Ascending aorta (tissue), 2 donors: ENCODE measurements at regions not wholly inside any gene's neighbourhood (a gene's known extent, or its start where the extent isn't known, plus 50 kb on each side); places are given as distances from the start of the nearest gene placed in this dataset.

ENCODE experiments used
- DNase-seq, 2 donors: peaks; one replicate each; pipeline ENCODE4 v3.0.0-alpha.2; 2019; ENCODE audit warnings: low spot score in 2 of 2
- H3K27ac ChIP-seq, 2 donors: fragments of 200-600 bp; sonication (generic); one replicate each; pipeline ENCODE4 v1.5.1; 2016 to 2017; ENCODE audit warnings: mild to moderate bottlenecking in 1 of 2
- H3K27me3 ChIP-seq: fragments of 200-600 bp; sonication (generic); one replicate; pipeline ENCODE4 v1.5.1; 2017
- H3K36me3 ChIP-seq, 2 donors: fragments of 200-600 bp; sonication (generic); one replicate each; pipeline ENCODE4 v1.5.1; 2016
- H3K4me1 ChIP-seq, 2 donors: fragments of 200-600 bp; sonication (generic); one replicate each; pipeline ENCODE4 v1.5.1; 2016 to 2017; ENCODE audit warnings: mild to moderate bottlenecking in 1 of 2
- H3K4me3 ChIP-seq, 2 donors: fragments of 200-600 bp; sonication (generic); one replicate each; pipeline ENCODE4 v1.5.1; 2016 to 2017; ENCODE audit warnings: mild to moderate bottlenecking in 1 of 2
- H3K9me3 ChIP-seq, 2 donors: fragments of 200-600 bp; sonication (generic); one replicate each; pipeline ENCODE4 v1.5.1; 2016
- intact Hi-C: fragments of 100-400 bp; cut with DNase I; formaldehyde crosslinking; loops from one replicate; pipeline ENCODE4 v1.15.1; 2023
- TF ChIP-seq, protein P1 (sequence below), 3 experiments: fragments of 200-600 bp in 2 of 3; fragments of 450-650 bp in 1 of 3; sonication (generic) in 2 of 3; IDR thresholded peaks; one replicate each; pipeline ENCODE4 v1.5.1; 2016 to 2019; ENCODE audit warnings: antibody characterized with exemption in 3 of 3, mild to moderate bottlenecking in 1 of 3, moderate library complexity in 1 of 3

DNA sequence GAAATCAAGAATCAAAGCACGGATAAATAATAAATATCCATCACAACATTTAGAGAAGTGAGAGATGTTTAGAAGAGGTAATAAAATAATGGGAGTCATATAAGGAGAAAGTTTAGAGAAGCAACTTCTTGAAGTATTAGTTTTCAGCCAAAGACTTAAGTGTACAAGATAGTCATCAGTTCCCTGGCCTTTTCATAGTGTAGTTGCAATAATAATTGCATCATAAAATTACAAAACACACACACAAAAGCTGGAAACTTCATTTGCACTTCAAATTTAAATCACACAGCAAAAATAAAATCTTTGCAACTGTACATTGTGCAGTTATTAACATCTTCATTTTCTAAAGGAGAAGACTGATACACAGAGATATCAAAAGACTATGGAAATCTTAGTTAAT lies 319.1 kb upstream of the RGMB start:
- no peak overlapping the region for H3K4me3 ChIP-seq
- no peaks in the 10 kb centered on the region for H3K36me3 ChIP-seq
- no peaks in the 10 kb centered on the region for H3K4me1 ChIP-seq
- DNase-seq, result no peak
- no peaks in the 10 kb centered on the region for H3K9me3 ChIP-seq
- no peak overlapping the region for H3K27ac ChIP-seq
- intact Hi-C loops, result no loop called here
- TF ChIP-seq, protein P1, sequence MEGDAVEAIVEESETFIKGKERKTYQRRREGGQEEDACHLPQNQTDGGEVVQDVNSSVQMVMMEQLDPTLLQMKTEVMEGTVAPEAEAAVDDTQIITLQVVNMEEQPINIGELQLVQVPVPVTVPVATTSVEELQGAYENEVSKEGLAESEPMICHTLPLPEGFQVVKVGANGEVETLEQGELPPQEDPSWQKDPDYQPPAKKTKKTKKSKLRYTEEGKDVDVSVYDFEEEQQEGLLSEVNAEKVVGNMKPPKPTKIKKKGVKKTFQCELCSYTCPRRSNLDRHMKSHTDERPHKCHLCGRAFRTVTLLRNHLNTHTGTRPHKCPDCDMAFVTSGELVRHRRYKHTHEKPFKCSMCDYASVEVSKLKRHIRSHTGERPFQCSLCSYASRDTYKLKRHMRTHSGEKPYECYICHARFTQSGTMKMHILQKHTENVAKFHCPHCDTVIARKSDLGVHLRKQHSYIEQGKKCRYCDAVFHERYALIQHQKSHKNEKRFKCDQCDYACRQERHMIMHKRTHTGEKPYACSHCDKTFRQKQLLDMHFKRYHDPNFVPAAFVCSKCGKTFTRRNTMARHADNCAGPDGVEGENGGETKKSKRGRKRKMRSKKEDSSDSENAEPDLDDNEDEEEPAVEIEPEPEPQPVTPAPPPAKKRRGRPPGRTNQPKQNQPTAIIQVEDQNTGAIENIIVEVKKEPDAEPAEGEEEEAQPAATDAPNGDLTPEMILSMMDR (IDR thresholded peaks at IDR 0.05), result no peak
- H3K27me3 ChIP-seq, result no peaks in the 10 kb centered on the region

DNA sequence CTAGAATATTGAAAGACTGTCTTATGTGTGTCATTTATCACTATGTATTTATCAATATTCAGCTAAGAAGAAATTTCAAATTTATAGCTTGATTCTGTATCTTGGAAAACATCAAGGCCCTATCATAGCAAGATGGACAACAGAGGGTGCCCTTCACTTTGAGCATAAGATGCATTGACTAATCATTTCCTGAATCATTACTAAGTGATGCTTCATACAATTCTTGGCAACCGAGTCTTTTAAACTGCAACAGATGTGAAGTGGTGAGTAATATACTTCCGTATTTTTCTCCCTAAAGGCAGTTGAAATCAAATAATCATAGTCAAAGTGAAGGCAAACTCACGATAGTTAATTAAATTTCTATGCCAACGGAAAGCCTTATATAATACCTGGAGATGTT lies 318.6 kb upstream of the RGMB start:
- H3K4me1 ChIP-seq, result no peaks in the 10 kb centered on the region
- no peaks in the 10 kb centered on the region for H3K36me3 ChIP-seq
- no peaks in the 10 kb centered on the region for H3K9me3 ChIP-seq
- DNase-seq, result no peak
- no peaks in the 10 kb centered on the region for H3K27me3 ChIP-seq
- intact Hi-C loops, result no loop called here
- TF ChIP-seq, protein P1 (IDR thresholded peaks at IDR 0.05), result no peak
- H3K27ac ChIP-seq, result no peak overlapping the region
- H3K4me3 ChIP-seq, result no peak overlapping the region

DNA sequence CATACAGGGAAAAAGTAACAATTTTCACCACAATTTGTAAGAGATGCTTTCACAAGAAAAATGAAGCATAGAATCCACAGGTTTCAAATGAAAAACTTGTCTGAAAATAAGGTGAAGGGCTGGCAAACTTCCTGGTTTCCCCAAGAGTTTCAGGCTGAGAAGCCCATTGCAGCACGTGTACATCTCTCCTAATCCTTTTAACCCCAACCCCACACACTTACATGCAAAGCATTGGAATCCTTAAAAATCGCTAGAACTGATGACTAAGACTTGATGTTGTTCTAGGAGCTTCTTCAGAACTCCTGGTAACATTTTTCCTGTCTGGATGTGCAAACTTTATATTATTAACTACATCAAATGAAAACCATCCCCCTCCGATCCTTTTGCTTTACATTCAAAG lies 317.8 kb upstream of the RGMB start:
- intact Hi-C loops, result no loop called here
- no peak for DNase-seq
- no peaks in the 10 kb centered on the region for H3K4me1 ChIP-seq
- TF ChIP-seq, protein P1 (IDR thresholded peaks at IDR 0.05), result no peak
- H3K27me3 ChIP-seq, result no peaks in the 10 kb centered on the region
- H3K27ac ChIP-seq, result no peak overlapping the region
- H3K36me3 ChIP-seq, result no peaks in the 10 kb centered on the region
- H3K9me3 ChIP-seq, result no peaks in the 10 kb centered on the region
- H3K4me3 ChIP-seq, result no peak overlapping the region

DNA sequence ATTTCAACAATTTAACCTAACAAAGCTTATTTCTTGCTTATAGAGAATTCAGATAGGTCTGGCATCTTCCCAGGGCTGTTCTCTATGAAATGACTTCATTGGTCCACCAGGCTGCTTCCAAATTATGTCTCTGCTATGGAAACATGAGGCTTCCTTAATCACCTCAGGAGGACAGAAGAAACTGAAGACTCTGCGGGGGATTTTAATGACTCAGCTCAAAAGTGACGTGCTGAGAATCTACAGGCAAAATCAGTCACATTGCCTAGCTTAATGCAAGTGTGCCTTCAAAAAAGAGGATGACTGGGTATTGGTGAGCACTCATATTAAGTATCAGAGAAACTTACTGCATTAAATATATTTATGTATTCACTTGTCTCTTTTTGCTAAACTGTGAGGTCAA lies 315.5 kb upstream of the RGMB start:
- H3K27me3 ChIP-seq, result no peaks in the 10 kb centered on the region
- H3K4me3 ChIP-seq, result no peak overlapping the region
- no peak for DNase-seq
- H3K27ac ChIP-seq, result no peak overlapping the region
- TF ChIP-seq, protein P1 (IDR thresholded peaks at IDR 0.05), result no peak
- H3K4me1 ChIP-seq, result no peaks in the 10 kb centered on the region
- no peaks in the 10 kb centered on the region for H3K36me3 ChIP-seq
- no peaks in the 10 kb centered on the region for H3K9me3 ChIP-seq
- intact Hi-C loops, result no loop called here

DNA sequence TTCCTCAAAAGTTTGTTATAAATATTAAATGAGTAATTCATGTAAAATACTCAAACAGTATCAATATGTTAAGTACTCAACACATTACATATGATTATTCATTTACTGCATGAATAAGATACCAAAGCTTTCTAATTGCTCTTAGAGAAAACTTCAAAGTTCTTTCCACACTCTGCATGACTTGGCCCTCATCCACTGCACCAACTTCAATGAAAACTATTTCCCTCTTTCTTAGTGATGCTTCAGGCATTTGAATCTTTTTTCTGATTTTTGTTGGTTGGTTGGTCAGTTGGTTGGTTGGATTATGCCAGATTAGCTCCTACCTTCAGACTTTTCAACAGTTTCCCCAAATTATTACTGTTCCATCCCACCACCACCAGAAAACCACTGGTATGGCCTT lies 314.7 kb upstream of the RGMB start:
- Histone ChIP-seq H3K27ac (no peak overlapping the region), H3K4me1 (no peaks in the 10 kb centered on the region), H3K36me3 (no peaks in the 10 kb centered on the region), H3K4me3 (no peak overlapping the region), H3K27me3 (no peaks in the 10 kb centered on the region), H3K9me3 (no peaks in the 10 kb centered on the region)
- intact Hi-C loops, result no loop called here
- no peak for DNase-seq
- TF ChIP-seq, protein P1 (IDR thresholded peaks at IDR 0.05), result no peak

DNA sequence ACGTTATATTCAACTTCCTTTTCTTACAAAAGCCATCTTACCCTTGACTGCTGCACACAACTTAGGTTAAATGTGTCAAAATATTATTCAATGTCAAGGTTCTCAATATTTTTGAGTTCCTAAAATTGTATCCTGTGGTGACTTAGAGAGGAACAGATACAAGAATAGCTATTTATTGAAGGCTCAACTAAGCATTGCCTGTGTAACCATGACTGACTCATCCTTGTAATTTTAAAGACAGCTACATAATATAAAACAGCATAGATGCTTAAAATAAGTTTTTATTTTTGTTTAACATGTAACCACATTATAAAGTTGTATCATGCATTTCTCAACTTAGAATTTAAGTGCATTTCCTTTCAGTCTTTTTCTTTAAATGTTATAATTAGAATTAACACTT lies 312.9 kb upstream of the RGMB start:
- intact Hi-C loops, result no loop called here
- no peak overlapping the region for H3K27ac ChIP-seq
- H3K27me3 ChIP-seq, result no peaks in the 10 kb centered on the region
- no peaks in the 10 kb centered on the region for H3K9me3 ChIP-seq
- H3K4me3 ChIP-seq, result no peak overlapping the region
- H3K4me1 ChIP-seq, result no peaks in the 10 kb centered on the region
- H3K36me3 ChIP-seq, result no peaks in the 10 kb centered on the region
- no peak for DNase-seq
- TF ChIP-seq, protein P1 (IDR thresholded peaks at IDR 0.05), result no peak
